ENCODE measurements at regions not wholly inside any gene's neighbourhood (a gene's known extent, or its start where the extent isn't known, plus 50 kb on each side); places are given as distances from the start of the nearest gene placed in this dataset.
"Not testable (repeated sequence)": the region's sequence is repeated elsewhere in the genome, so short reads cannot be mapped to it uniquely, and the experiment has no call there.

DNA sequence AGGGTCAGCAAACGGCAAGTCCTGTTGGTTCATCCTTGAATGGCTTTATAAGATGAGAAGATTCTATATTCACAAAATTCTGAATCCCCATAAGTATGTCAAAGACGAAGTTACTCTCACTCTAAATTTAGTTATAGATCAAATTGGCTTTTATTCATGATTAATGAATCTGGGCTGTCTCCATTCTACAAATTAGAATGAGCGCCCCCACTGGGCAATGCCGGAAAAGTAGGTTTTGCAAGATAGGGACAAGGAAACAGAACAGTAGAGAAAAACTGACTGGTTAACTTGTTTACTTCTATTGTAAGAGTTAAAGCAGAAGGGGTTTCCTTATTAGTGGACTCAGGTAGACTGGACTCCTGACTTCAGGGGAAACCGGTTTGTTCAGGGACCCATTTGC, 100.3 kb downstream of the F11 start:
- TF ChIP-seq CTCF (IDR thresholded peaks at IDR 0.05; ENCODE audit: low read depth, low read length, missing control alignments) = no peak
- H3K4me3 ChIP-seq (replicated peaks; ENCODE audit: low read depth, low read length) = no peak overlapping the region
- no peak for DNase-seq (ENCODE audit: extremely low read depth, low read depth)

DNA sequence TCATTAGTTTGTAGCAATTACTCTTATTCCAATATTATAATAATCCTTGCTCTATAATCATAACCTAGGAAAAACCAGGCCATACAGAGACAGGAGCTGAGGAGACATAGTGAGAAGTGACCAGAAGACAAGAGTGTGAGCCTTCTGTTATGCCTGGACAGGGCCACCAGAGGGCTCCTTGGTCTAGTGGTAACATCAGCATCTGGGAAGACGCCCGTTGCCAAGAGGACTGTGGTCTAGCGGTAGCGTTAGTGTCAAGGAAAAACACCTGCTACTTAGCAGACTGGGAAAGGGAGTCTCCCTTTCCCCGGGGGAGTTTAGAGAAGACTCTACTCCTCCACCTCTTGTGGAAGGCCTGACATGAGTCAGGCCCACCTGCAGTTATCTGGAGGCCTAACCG, 97.0 kb downstream of the F11 start:
- not testable (repeated sequence) for DNase-seq (ENCODE audit: extremely low read depth, low read depth); H3K4me3 ChIP-seq (replicated peaks; ENCODE audit: low read depth, low read length)

GRCh38 chr4:186360551-186360950, 94.6 kb downstream of the F11 start:
- no peak for TF ChIP-seq CTCF (IDR thresholded peaks at IDR 0.05; ENCODE audit: low read depth, low read length, missing control alignments)
- DNase-seq (ENCODE audit: extremely low read depth, low read depth) = no peak
- no peak overlapping the region for H3K4me3 ChIP-seq (replicated peaks; ENCODE audit: low read depth, low read length)

- H3K4me3 ChIP-seq (replicated peaks; ENCODE audit: low read depth, low read length) = no peak overlapping the region
- no peak for TF ChIP-seq CTCF (IDR thresholded peaks at IDR 0.05; ENCODE audit: low read depth, low read length, missing control alignments)
- DNase-seq (ENCODE audit: extremely low read depth, low read depth) = no peak
These were observed 85.7 kb downstream of the F11 start for GRCh38 chr4:186351668-186352194.

- TF ChIP-seq CTCF (IDR thresholded peaks at IDR 0.05; ENCODE audit: low read depth, low read length, missing control alignments) = no peak
- no peak for DNase-seq (ENCODE audit: extremely low read depth, low read depth)
- no peak overlapping the region for H3K4me3 ChIP-seq (replicated peaks; ENCODE audit: low read depth, low read length)
These were observed 82.4 kb downstream of the F11 start for GRCh38 chr4:186348433-186348832.

GRCh38 chr4:186347743-186348142, 81.8 kb downstream of the F11 start:
- no peak overlapping the region for H3K4me3 ChIP-seq (replicated peaks; ENCODE audit: low read depth, low read length)
- DNase-seq (ENCODE audit: extremely low read depth, low read depth) = no peak
- TF ChIP-seq CTCF (IDR thresholded peaks at IDR 0.05; ENCODE audit: low read depth, low read length, missing control alignments) = no peak

DNA sequence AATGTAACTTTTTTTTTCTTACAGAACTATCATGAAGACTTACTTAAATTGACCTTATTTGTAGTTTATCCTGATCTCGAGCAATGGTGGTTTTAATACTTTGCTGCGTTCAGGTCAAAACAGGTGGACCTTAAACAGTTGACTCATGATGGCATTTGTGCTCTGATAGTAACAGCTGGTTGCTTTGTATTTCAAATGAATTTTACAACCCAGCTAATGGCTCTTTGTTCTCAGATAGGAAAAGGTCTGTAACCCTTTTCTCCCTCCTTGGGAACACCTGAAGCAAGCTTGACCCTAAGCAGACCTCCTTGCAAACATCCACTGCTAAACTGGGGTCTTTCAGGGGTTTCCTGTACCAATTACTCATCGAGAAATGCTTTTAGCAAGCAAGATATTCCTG, 79.2 kb downstream of the F11 start:
- H3K4me3 ChIP-seq (replicated peaks; ENCODE audit: low read depth, low read length) = no peak overlapping the region
- DNase-seq (ENCODE audit: extremely low read depth, low read depth) = no peak
- no peak for TF ChIP-seq CTCF (IDR thresholded peaks at IDR 0.05; ENCODE audit: low read depth, low read length, missing control alignments)

Data from HFF-Myc (cell line).